HG03520 (cell line): ENCODE measurements at regions not wholly inside any gene's neighbourhood (a gene's known extent, or its start where the extent isn't known, plus 50 kb on each side); places are given as distances from the start of the nearest gene placed in this dataset.
"Not testable (repeated sequence)": the region's sequence is repeated elsewhere in the genome, so short reads cannot be mapped to it uniquely, and the experiment has no call there.

Experiments
- ATAC-seq: cut with Tn5 transposase; IDR thresholded peaks from one replicate; pipeline ENCODE4 v1.9.1; 2021; ENCODE audit warnings: mild to moderate bottlenecking, moderate library complexity; ENCODE audit not compliant: unreplicated experiment

- not testable (repeated sequence) for ATAC-seq
These were observed 111.5 kb upstream of the MRPS22 start for GRCh38 chr3:139232341-139232740.

- no peak for ATAC-seq
These were observed 109.3 kb upstream of the MRPS22 start for GRCh38 chr3:139234491-139234890.

- ATAC-seq, result no peak
These were observed 108.6 kb upstream of the MRPS22 start for GRCh38 chr3:139235192-139235591.

GRCh38 chr3:139236336-139236735 lies 107.5 kb upstream of the MRPS22 start:
- ATAC-seq, result no peak

- ATAC-seq, result no peak
These were observed 105.4 kb upstream of the MRPS22 start for GRCh38 chr3:139238281-139239030.

GRCh38 chr3:139239550-139239949 lies 104.3 kb upstream of the MRPS22 start:
- ATAC-seq, result no peak

- no peak for ATAC-seq
These were observed 102.0 kb upstream of the MRPS22 start for GRCh38 chr3:139241783-139242182.

- ATAC-seq, result no peak
These were observed 100.1 kb upstream of the MRPS22 start for GRCh38 chr3:139243710-139244109.

GRCh38 chr3:139248593-139249255 lies 95.1 kb upstream of the MRPS22 start:
- no peak for ATAC-seq

- no peak for ATAC-seq
These were observed 92.3 kb upstream of the MRPS22 start for GRCh38 chr3:139251529-139251928.

- no peak for ATAC-seq
These were observed 91.1 kb upstream of the MRPS22 start for GRCh38 chr3:139252719-139253118.

- ATAC-seq, result no peak
These were observed 85.5 kb upstream of the MRPS22 start for GRCh38 chr3:139258276-139258675.

- ATAC-seq, result no peak
These were observed 84.4 kb upstream of the MRPS22 start for GRCh38 chr3:139259398-139259797.

GRCh38 chr3:139260041-139260486 lies 83.8 kb upstream of the MRPS22 start:
- ATAC-seq, result no peak

GRCh38 chr3:139260793-139261736 lies 82.8 kb upstream of the MRPS22 start:
- no peak for ATAC-seq

GRCh38 chr3:139261754-139262586 lies 81.8 kb upstream of the MRPS22 start:
- no peak for ATAC-seq

- no peak for ATAC-seq
These were observed 80.0 kb upstream of the MRPS22 start for GRCh38 chr3:139263798-139264197.

- ATAC-seq, result no peak
These were observed 79.4 kb upstream of the MRPS22 start for GRCh38 chr3:139264375-139264774.

- ATAC-seq, result no peak
These were observed 78.4 kb upstream of the MRPS22 start for GRCh38 chr3:139265131-139266016.
